ENCODE measurements at regions not wholly inside any gene's neighbourhood (a gene's known extent, or its start where the extent isn't known, plus 50 kb on each side); places are given as distances from the start of the nearest gene placed in this dataset.

- DNase-seq: no peak
- Histone ChIP-seq H2BK5ac (ENCODE audit: low read length) (no peak overlapping the region), H3K4me2 (ENCODE audit: low read length) (no peak overlapping the region), H3K56ac (ENCODE audit: low read length) (no peak overlapping the region), H3K79me1 (ENCODE audit: low read length) (no peaks in the 10 kb centered on the region), H2BK15ac (replicated peaks; ENCODE audit: low read depth) (no peak overlapping the region), H2AK5ac (ENCODE audit: low read length) (no peak overlapping the region), H3K79me2 (ENCODE audit: control insufficient read depth, insufficient read depth, low read length) (no peaks in the 10 kb centered on the region), H4K8ac (ENCODE audit: low read depth, low read length) (no peak overlapping the region), H3K4ac (ENCODE audit: low read depth, low read length) (no peak overlapping the region), H3K36me3 (ENCODE audit: control insufficient read depth, insufficient read depth, low read length) (no peaks in the 10 kb centered on the region), H3K27me3 (ENCODE audit: insufficient read depth, low read length, poor library complexity) (no peaks in the 10 kb centered on the region), H2BK120ac (ENCODE audit: low read depth, low read length) (no peak overlapping the region), H3K27ac (ENCODE audit: low read depth, low read length) (no peak overlapping the region), H3K4me3 (ENCODE audit: low read length) (no peak overlapping the region), H3K4me1 (ENCODE audit: control insufficient read depth, low read depth, low read length) (no peaks in the 10 kb centered on the region), H3K9ac (ENCODE audit: low read length) (no peak overlapping the region), H4K5ac (ENCODE audit: low read length) (no peak overlapping the region), H3K18ac (ENCODE audit: low read length) (no peak overlapping the region), H3K23ac (ENCODE audit: low read length) (no peak overlapping the region)
- WGBS (ENCODE audit: extremely low coverage, insufficient coverage, low lambda C conversion rate): no CpG with 5 or more reads among the region's 2 CpGs
Measured at GRCh38 chr5:57012511-57012910, 60.6 kb upstream of the MIER3 start.

- Histone ChIP-seq H4K8ac (ENCODE audit: low read depth, low read length) (no peak overlapping the region), H2BK5ac (ENCODE audit: low read length) (no peak overlapping the region), H3K4me3 (ENCODE audit: low read length) (no peak overlapping the region), H3K79me1 (ENCODE audit: low read length) (no peaks in the 10 kb centered on the region), H2AK5ac (ENCODE audit: low read length) (no peak overlapping the region), H3K79me2 (ENCODE audit: control insufficient read depth, insufficient read depth, low read length) (no peaks in the 10 kb centered on the region), H4K5ac (ENCODE audit: low read length) (no peak overlapping the region), H3K36me3 (ENCODE audit: control insufficient read depth, insufficient read depth, low read length) (no peaks in the 10 kb centered on the region), H3K27me3 (ENCODE audit: insufficient read depth, low read length, poor library complexity) (no peaks in the 10 kb centered on the region), H2BK15ac (replicated peaks; ENCODE audit: low read depth) (no peak overlapping the region), H3K9ac (ENCODE audit: low read length) (no peak overlapping the region), H3K4ac (ENCODE audit: low read depth, low read length) (no peak overlapping the region), H3K23ac (ENCODE audit: low read length) (no peak overlapping the region), H3K27ac (ENCODE audit: low read depth, low read length) (no peak overlapping the region), H3K18ac (ENCODE audit: low read length) (no peak overlapping the region), H3K4me2 (ENCODE audit: low read length) (no peak overlapping the region), H2BK120ac (ENCODE audit: low read depth, low read length) (no peak overlapping the region), H3K4me1 (ENCODE audit: control insufficient read depth, low read depth, low read length) (no peaks in the 10 kb centered on the region), H3K56ac (ENCODE audit: low read length) (no peak overlapping the region)
- no CpG with 5 or more reads among the region's 3 CpGs for WGBS (ENCODE audit: extremely low coverage, insufficient coverage, low lambda C conversion rate)
- DNase-seq: no peak
Measured at GRCh38 chr5:57025961-57026360, 74.0 kb upstream of the MIER3 start.

GRCh38 chr5:57028161-57028560 lies 76.2 kb upstream of the MIER3 start:
- no peak overlapping the region for H2BK15ac ChIP-seq (replicated peaks; ENCODE audit: low read depth)
- no peak overlapping the region for H3K56ac ChIP-seq (ENCODE audit: low read length)
- H3K23ac ChIP-seq (ENCODE audit: low read length): no peak overlapping the region
- WGBS (ENCODE audit: extremely low coverage, insufficient coverage, low lambda C conversion rate): no CpG with 5 or more reads among the region's 2 CpGs
- H2BK5ac ChIP-seq (ENCODE audit: low read length): no peak overlapping the region
- no peak overlapping the region for H3K4me2 ChIP-seq (ENCODE audit: low read length)
- no peak overlapping the region for H4K8ac ChIP-seq (ENCODE audit: low read depth, low read length)
- no peaks in the 10 kb centered on the region for H3K4me1 ChIP-seq (ENCODE audit: control insufficient read depth, low read depth, low read length)
- no peak overlapping the region for H2AK5ac ChIP-seq (ENCODE audit: low read length)
- no peak overlapping the region for H3K18ac ChIP-seq (ENCODE audit: low read length)
- H3K4ac ChIP-seq (ENCODE audit: low read depth, low read length): no peak overlapping the region
- H3K36me3 ChIP-seq (ENCODE audit: control insufficient read depth, insufficient read depth, low read length): no peaks in the 10 kb centered on the region
- no peak for DNase-seq
- no peaks in the 10 kb centered on the region for H3K79me1 ChIP-seq (ENCODE audit: low read length)
- no peaks in the 10 kb centered on the region for H3K79me2 ChIP-seq (ENCODE audit: control insufficient read depth, insufficient read depth, low read length)
- H2BK120ac ChIP-seq (ENCODE audit: low read depth, low read length): no peak overlapping the region
- no peak overlapping the region for H3K27ac ChIP-seq (ENCODE audit: low read depth, low read length)
- H4K5ac ChIP-seq (ENCODE audit: low read length): no peak overlapping the region
- no peak overlapping the region for H3K9ac ChIP-seq (ENCODE audit: low read length)
- H3K4me3 ChIP-seq (ENCODE audit: low read length): no peak overlapping the region
- H3K27me3 ChIP-seq (ENCODE audit: insufficient read depth, low read length, poor library complexity): no peaks in the 10 kb centered on the region

- Histone ChIP-seq H3K4me3 (ENCODE audit: low read length) (no peak overlapping the region), H2BK120ac (ENCODE audit: low read depth, low read length) (no peak overlapping the region), H2BK15ac (replicated peaks; ENCODE audit: low read depth) (no peak overlapping the region), H4K8ac (ENCODE audit: low read depth, low read length) (no peak overlapping the region), H3K79me1 (ENCODE audit: low read length) (no peaks in the 10 kb centered on the region), H2AK5ac (ENCODE audit: low read length) (no peak overlapping the region), H3K36me3 (ENCODE audit: control insufficient read depth, insufficient read depth, low read length) (no peaks in the 10 kb centered on the region), H3K79me2 (ENCODE audit: control insufficient read depth, insufficient read depth, low read length) (no peaks in the 10 kb centered on the region), H3K27me3 (ENCODE audit: insufficient read depth, low read length, poor library complexity) (no peaks in the 10 kb centered on the region), H3K4ac (ENCODE audit: low read depth, low read length) (no peak overlapping the region), H3K27ac (ENCODE audit: low read depth, low read length) (no peak overlapping the region), H2BK5ac (ENCODE audit: low read length) (no peak overlapping the region), H3K4me1 (ENCODE audit: control insufficient read depth, low read depth, low read length) (no peaks in the 10 kb centered on the region), H3K23ac (ENCODE audit: low read length) (no peak overlapping the region), H3K18ac (ENCODE audit: low read length) (no peak overlapping the region), H4K5ac (ENCODE audit: low read length) (no peak overlapping the region), H3K9ac (ENCODE audit: low read length) (no peak overlapping the region), H3K56ac (ENCODE audit: low read length) (no peak overlapping the region), H3K4me2 (ENCODE audit: low read length) (no peak overlapping the region)
- WGBS (ENCODE audit: extremely low coverage, insufficient coverage, low lambda C conversion rate): no CpG with 5 or more reads among the region's 1 CpG
- no peak for DNase-seq
Measured at GRCh38 chr5:57032151-57032551, 80.2 kb upstream of the MIER3 start.

GRCh38 chr5:57033103-57033502 lies 81.2 kb upstream of the MIER3 start:
- no peak overlapping the region for H2AK5ac ChIP-seq (ENCODE audit: low read length)
- no peak overlapping the region for H3K4ac ChIP-seq (ENCODE audit: low read depth, low read length)
- no peaks in the 10 kb centered on the region for H3K79me1 ChIP-seq (ENCODE audit: low read length)
- no peak overlapping the region for H3K4me3 ChIP-seq (ENCODE audit: low read length)
- no peak overlapping the region for H3K56ac ChIP-seq (ENCODE audit: low read length)
- no peak overlapping the region for H3K23ac ChIP-seq (ENCODE audit: low read length)
- DNase-seq: no peak
- no peak overlapping the region for H2BK5ac ChIP-seq (ENCODE audit: low read length)
- H4K8ac ChIP-seq (ENCODE audit: low read depth, low read length): no peak overlapping the region
- no peaks in the 10 kb centered on the region for H3K4me1 ChIP-seq (ENCODE audit: control insufficient read depth, low read depth, low read length)
- H3K9ac ChIP-seq (ENCODE audit: low read length): no peak overlapping the region
- no peak overlapping the region for H4K5ac ChIP-seq (ENCODE audit: low read length)
- H3K36me3 ChIP-seq (ENCODE audit: control insufficient read depth, insufficient read depth, low read length): no peaks in the 10 kb centered on the region
- H3K18ac ChIP-seq (ENCODE audit: low read length): no peak overlapping the region
- no peak overlapping the region for H2BK120ac ChIP-seq (ENCODE audit: low read depth, low read length)
- H3K79me2 ChIP-seq (ENCODE audit: control insufficient read depth, insufficient read depth, low read length): no peaks in the 10 kb centered on the region
- H3K27ac ChIP-seq (ENCODE audit: low read depth, low read length): no peak overlapping the region
- H2BK15ac ChIP-seq (replicated peaks; ENCODE audit: low read depth): no peak overlapping the region
- H3K4me2 ChIP-seq (ENCODE audit: low read length): no peak overlapping the region
- no peaks in the 10 kb centered on the region for H3K27me3 ChIP-seq (ENCODE audit: insufficient read depth, low read length, poor library complexity)

- no peak overlapping the region for H4K8ac ChIP-seq (ENCODE audit: low read depth, low read length)
- DNase-seq: no peak
- no peak overlapping the region for H3K23ac ChIP-seq (ENCODE audit: low read length)
Measured at GRCh38 chr5:57033503-57033902, 81.6 kb upstream of the MIER3 start.

More at GRCh38 chr5:57033503-57033902, 81.6 kb upstream of the MIER3 start:
- no peak overlapping the region for H3K4me2 ChIP-seq (ENCODE audit: low read length)
- no peak overlapping the region for H3K18ac ChIP-seq (ENCODE audit: low read length)
- WGBS (ENCODE audit: extremely low coverage, insufficient coverage, low lambda C conversion rate): no CpG with 5 or more reads among the region's 2 CpGs
- no peaks in the 10 kb centered on the region for H3K79me1 ChIP-seq (ENCODE audit: low read length)
- no peak overlapping the region for H2AK5ac ChIP-seq (ENCODE audit: low read length)
- no peaks in the 10 kb centered on the region for H3K36me3 ChIP-seq (ENCODE audit: control insufficient read depth, insufficient read depth, low read length)
- no peak overlapping the region for H2BK120ac ChIP-seq (ENCODE audit: low read depth, low read length)
- no peak overlapping the region for H4K5ac ChIP-seq (ENCODE audit: low read length)
- no peak overlapping the region for H3K56ac ChIP-seq (ENCODE audit: low read length)
- no peaks in the 10 kb centered on the region for H3K4me1 ChIP-seq (ENCODE audit: control insufficient read depth, low read depth, low read length)
- H3K4me3 ChIP-seq (ENCODE audit: low read length): no peak overlapping the region
- H2BK15ac ChIP-seq (replicated peaks; ENCODE audit: low read depth): no peak overlapping the region
- no peaks in the 10 kb centered on the region for H3K27me3 ChIP-seq (ENCODE audit: insufficient read depth, low read length, poor library complexity)
- H3K27ac ChIP-seq (ENCODE audit: low read depth, low read length): no peak overlapping the region
- H3K4ac ChIP-seq (ENCODE audit: low read depth, low read length): no peak overlapping the region
- H3K79me2 ChIP-seq (ENCODE audit: control insufficient read depth, insufficient read depth, low read length): no peaks in the 10 kb centered on the region
- H3K9ac ChIP-seq (ENCODE audit: low read length): no peak overlapping the region
- H2BK5ac ChIP-seq (ENCODE audit: low read length): no peak overlapping the region

All from mesendoderm (in vitro differentiated cells).